Neural progenitor cell (in vitro differentiated cells): ENCODE measurements at regions not wholly inside any gene's neighbourhood (a gene's known extent, or its start where the extent isn't known, plus 50 kb on each side); places are given as distances from the start of the nearest gene placed in this dataset.

Experiments used
- DNase-seq: peaks from one replicate; pipeline ENCODE4 v3.0.0-alpha.2; 2016; ENCODE audit warnings: low spot score
- H2AFZ ChIP-seq: fragments of 200-600 bp; sonication (generic); replicated peaks from 2 replicates; pipeline ENCODE4 v1.6.1; 2016; ENCODE audit warnings: antibody characterized with exemption
- H3F3A ChIP-seq: fragments of 200-600 bp; sonication (generic); 2 replicates; pipeline ENCODE4 v1.6.1; 2016; ENCODE audit warnings: antibody characterized with exemption, low read depth
- H3K27ac ChIP-seq: fragments of 200-600 bp; sonication (generic); 2 replicates; pipeline ENCODE4 v1.5.1; 2016; ENCODE audit warnings: mild to moderate bottlenecking
- H3K27me3 ChIP-seq: fragments of 200-600 bp; sonication (generic); 2 replicates; pipeline ENCODE4 v1.6.1; 2016; ENCODE audit warnings: mild to moderate bottlenecking, moderate library complexity
- H3K36me3 ChIP-seq: fragments of 200-600 bp; sonication (generic); 2 replicates; pipeline ENCODE4 v1.5.1; 2016
- H3K4me1 ChIP-seq: fragments of 200-600 bp; sonication (generic); 2 replicates; pipeline ENCODE4 v1.6.1; 2016; ENCODE audit warnings: mixed run types
- H3K4me2 ChIP-seq: fragments of 200-600 bp; sonication (generic); 2 replicates; pipeline ENCODE4 v1.6.1; 2016
- H3K4me3 ChIP-seq: fragments of 200-600 bp; sonication (generic); 2 replicates; pipeline ENCODE4 v1.5.1; 2016
- H3K79me2 ChIP-seq: fragments of 200-600 bp; sonication (generic); 2 replicates; pipeline ENCODE4 v1.6.1; 2016; ENCODE audit warnings: low read depth
- H3K9ac ChIP-seq: fragments of 200-600 bp; sonication (generic); 2 replicates; pipeline ENCODE4 v1.6.1; 2016
- H3K9me3 ChIP-seq: fragments of 200-600 bp; sonication (generic); 2 replicates; pipeline ENCODE4 v1.5.1; 2016; ENCODE audit warnings: low read depth
- H4K20me1 ChIP-seq: fragments of 200-600 bp; sonication (generic); 2 replicates; pipeline ENCODE4 v1.6.1; 2016; ENCODE audit warnings: low read depth
- H3K27ac Mint-ChIP-seq: 3 replicates; pipeline ENCODE4 v1.8.0; 2021; ENCODE audit warnings: mixed read lengths
- H3K27me3 Mint-ChIP-seq: 2 replicates; pipeline ENCODE4 v1.8.0; 2022; ENCODE audit warnings: low read depth, mild to moderate bottlenecking, inconsistent platforms, moderate library complexity, mixed read lengths; ENCODE audit not compliant: insufficient read depth
- H3K36me3 Mint-ChIP-seq: 3 replicates; pipeline ENCODE4 v1.8.0; 2021; ENCODE audit warnings: mixed read lengths
- H3K4me1 Mint-ChIP-seq: 3 replicates; pipeline ENCODE4 v1.8.0; 2021; ENCODE audit warnings: mixed read lengths
- H3K4me3 Mint-ChIP-seq: 3 replicates; pipeline ENCODE4 v1.8.0; 2021; ENCODE audit warnings: mild to moderate bottlenecking, moderate library complexity, mixed read lengths
- H3K9me3 Mint-ChIP-seq: 3 replicates; pipeline ENCODE4 v1.8.0; 2020; ENCODE audit warnings: mixed read lengths
- CTCF ChIP-seq: fragments of 200-600 bp; sonication (generic); IDR thresholded peaks from 2 replicates; pipeline ENCODE4 v1.5.1; 2017; ENCODE audit warnings: antibody characterized with exemption, mild to moderate bottlenecking
- EZH2 ChIP-seq: fragments of 200-600 bp; sonication (generic); IDR thresholded peaks from 2 replicates; pipeline ENCODE4 v1.6.1; 2017; ENCODE audit warnings: antibody characterized with exemption, mild to moderate bottlenecking, moderate library complexity
- EZH2phosphoT487 ChIP-seq: fragments of 200-600 bp; sonication (generic); IDR thresholded peaks from 2 replicates; pipeline ENCODE4 v1.6.1; 2017; ENCODE audit warnings: antibody characterized with exemption

GRCh38 chr16:6493555-6493954, 839.1 kb upstream of the RBFOX1 start:
- H3K4me3 ChIP-seq = no peak overlapping the region
- no peak overlapping the region for H2AFZ ChIP-seq
- Mint-ChIP-seq H3K27ac (no peak overlapping the region), H3K4me1 (no peaks in the 10 kb centered on the region), H3K27me3 (no peaks in the 10 kb centered on the region), H3K4me3 (no peak overlapping the region), H3K9me3 (no peaks in the 10 kb centered on the region), H3K36me3 (no peaks in the 10 kb centered on the region)
- H3K4me2 ChIP-seq = no peak overlapping the region
- H3K9me3 ChIP-seq = no peaks in the 10 kb centered on the region
- TF ChIP-seq EZH2phosphoT487 (no peak), CTCF (no peak), EZH2 (no peak)
- H3K27ac ChIP-seq = no peak overlapping the region
- no peaks in the 10 kb centered on the region for H3K36me3 ChIP-seq
- no peaks in the 10 kb centered on the region for H3K27me3 ChIP-seq
- no peak overlapping the region for H3K9ac ChIP-seq
- H3K4me1 ChIP-seq = no peaks in the 10 kb centered on the region
- H3F3A ChIP-seq = no peaks in the 10 kb centered on the region
- no peaks in the 10 kb centered on the region for H3K79me2 ChIP-seq
- no peak for DNase-seq
- no peaks in the 10 kb centered on the region for H4K20me1 ChIP-seq

- Histone ChIP-seq H3K36me3 (no peaks in the 10 kb centered on the region), H3K9me3 (no peaks in the 10 kb centered on the region), H3F3A (no peaks in the 10 kb centered on the region), H3K9ac (no peak overlapping the region), H3K27ac (no peak overlapping the region), H2AFZ (no peak overlapping the region), H4K20me1 (no peaks in the 10 kb centered on the region), H3K27me3 (no peaks in the 10 kb centered on the region), H3K4me3 (no peak overlapping the region), H3K4me2 (no peak overlapping the region), H3K79me2 (no peaks in the 10 kb centered on the region), H3K4me1 (no peaks in the 10 kb centered on the region)
- no peaks in the 10 kb centered on the region for H3K27me3 Mint-ChIP-seq
- H3K4me1 Mint-ChIP-seq = no peaks in the 10 kb centered on the region
- H3K9me3 Mint-ChIP-seq = no peaks in the 10 kb centered on the region
- no peaks in the 10 kb centered on the region for H3K36me3 Mint-ChIP-seq
- DNase-seq = no peak
- H3K4me3 Mint-ChIP-seq = no peak overlapping the region
- H3K27ac Mint-ChIP-seq = no peak overlapping the region
- TF ChIP-seq EZH2phosphoT487 (no peak), EZH2 (no peak), CTCF (no peak)
Measured at GRCh38 chr16:6492742-6493141, 839.9 kb upstream of the RBFOX1 start.

- no peak for DNase-seq
- Histone ChIP-seq H3K4me3 (no peak overlapping the region), H3K79me2 (no peaks in the 10 kb centered on the region), H3K27me3 (peaks cover 34% of the 10 kb centered on the region), H3K27ac (no peak overlapping the region), H3F3A (peaks cover 6% of the 10 kb centered on the region), H3K4me2 (peak overlapping the region; percentile 4), H2AFZ (no peak overlapping the region), H3K9ac (no peak overlapping the region), H3K36me3 (no peaks in the 10 kb centered on the region), H3K9me3 (no peaks in the 10 kb centered on the region), H3K4me1 (peaks cover 13% of the 10 kb centered on the region), H4K20me1 (no peaks in the 10 kb centered on the region)
- Mint-ChIP-seq H3K27ac (no peak overlapping the region), H3K27me3 (peaks cover 4% of the 10 kb centered on the region), H3K36me3 (no peaks in the 10 kb centered on the region), H3K4me1 (peaks cover 18% of the 10 kb centered on the region), H3K9me3 (no peaks in the 10 kb centered on the region), H3K4me3 (no peak overlapping the region)
- TF ChIP-seq CTCF = no peak
Measured at GRCh38 chr16:6484935-6485334, 847.7 kb upstream of the RBFOX1 start.

- peak overlapping the region; percentile 81 for H3K4me3 Mint-ChIP-seq
Measured at GRCh38 chr16:6484081-6484480, 848.6 kb upstream of the RBFOX1 start.

More at GRCh38 chr16:6484081-6484480, 848.6 kb upstream of the RBFOX1 start:
- Histone ChIP-seq H2AFZ (peak overlapping the region; percentile 57), H3F3A (peaks cover 6% of the 10 kb centered on the region), H3K79me2 (no peaks in the 10 kb centered on the region), H3K9ac (no peak overlapping the region), H4K20me1 (no peaks in the 10 kb centered on the region), H3K4me1 (peaks cover 13% of the 10 kb centered on the region), H3K9me3 (no peaks in the 10 kb centered on the region), H3K27me3 (peaks cover 34% of the 10 kb centered on the region), H3K4me3 (peak overlapping the region; percentile 57), H3K27ac (no peak overlapping the region), H3K4me2 (peak overlapping the region; percentile 98), H3K36me3 (no peaks in the 10 kb centered on the region)
- H3K9me3 Mint-ChIP-seq = no peaks in the 10 kb centered on the region
- no peaks in the 10 kb centered on the region for H3K36me3 Mint-ChIP-seq
- H3K27ac Mint-ChIP-seq = no peak overlapping the region
- peaks cover 18% of the 10 kb centered on the region for H3K4me1 Mint-ChIP-seq
- DNase-seq = no peak
- no peak for TF ChIP-seq CTCF
- no peak for TF ChIP-seq EZH2
- peaks cover 6% of the 10 kb centered on the region for H3K27me3 Mint-ChIP-seq
